Left ventricle myocardium inferior (tissue), 1 donor: ENCODE measurements at regions not wholly inside any gene's neighbourhood (a gene's known extent, or its start where the extent isn't known, plus 50 kb on each side); places are given as distances from the start of the nearest gene placed in this dataset.

ENCODE experiments used
- DNase-seq: peaks from one replicate; pipeline ENCODE4 v3.0.0-alpha.2; 2020
- H3K27ac ChIP-seq: fragments of 200-600 bp; replicated peaks from 2 replicates; pipeline ENCODE4 v1.8.0; 2021
- H3K27me3 ChIP-seq: fragments of 200-600 bp; 2 replicates; pipeline ENCODE4 v1.8.0; 2021; ENCODE audit warnings: low read depth
- H3K36me3 ChIP-seq: fragments of 200-600 bp; 2 replicates; pipeline ENCODE4 v1.8.0; 2021
- H3K4me1 ChIP-seq: fragments of 200-600 bp; 2 replicates; pipeline ENCODE4 v1.8.0; 2021
- H3K4me3 ChIP-seq: fragments of 200-600 bp; 2 replicates; pipeline ENCODE4 v1.8.0; 2021; ENCODE audit warnings: mild to moderate bottlenecking, moderate library complexity
- H3K9me3 ChIP-seq: fragments of 200-600 bp; replicated peaks from 2 replicates; pipeline ENCODE4 v1.8.0; 2021
- CTCF ChIP-seq: fragments of 200-600 bp; IDR thresholded peaks from 2 replicates; pipeline ENCODE4 v1.8.0; 2021; ENCODE audit warnings: antibody characterized with exemption, mild to moderate bottlenecking, borderline replicate concordance
- intact Hi-C: fragments of 100-400 bp; cut with micrococcal nuclease; formaldehyde crosslinking; loops from one replicate; pipeline ENCODE4 v1.11.0; 2022
- donor health status: DM: no; HTN: yes; CAD: no; lungs with severe emphysema.

GRCh38 chr18:56248610-56249235 lies 389.7 kb downstream of the TXNL1 start:
- Histone ChIP-seq H3K4me1 (peaks cover 8% of the 10 kb centered on the region), H3K4me3 (no peak overlapping the region), H3K36me3 (no peaks in the 10 kb centered on the region), H3K27ac (no peak overlapping the region), H3K9me3 (no peaks in the 10 kb centered on the region), H3K27me3 (no peaks in the 10 kb centered on the region)
- intact Hi-C loops, result no loop called here
- DNase-seq, result no peak
- TF ChIP-seq CTCF, result no peak

DNA sequence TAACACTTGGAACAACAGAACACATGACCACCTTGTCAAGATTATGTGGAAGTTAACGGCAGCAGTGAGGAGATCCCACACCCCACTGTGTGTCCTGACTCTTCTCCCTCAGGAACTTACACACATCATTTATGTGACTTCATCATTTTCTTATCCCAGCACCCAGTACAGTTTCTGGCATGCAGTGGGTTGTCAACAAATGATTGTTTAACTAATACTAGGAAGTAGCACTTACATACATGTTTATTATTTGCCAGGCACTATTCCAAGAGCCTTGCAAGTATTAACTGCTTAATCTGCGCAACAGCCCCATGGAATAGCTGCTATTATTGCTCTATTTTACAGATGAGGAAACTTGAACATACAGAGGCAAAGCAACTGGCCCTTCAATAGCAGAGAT lies 391.5 kb downstream of the TXNL1 start:
- Histone ChIP-seq H3K4me1 (peaks cover 8% of the 10 kb centered on the region), H3K27ac (no peak overlapping the region), H3K9me3 (no peaks in the 10 kb centered on the region), H3K36me3 (no peaks in the 10 kb centered on the region), H3K27me3 (no peaks in the 10 kb centered on the region), H3K4me3 (no peak overlapping the region)
- intact Hi-C loops, result no loop called here
- TF ChIP-seq CTCF, result no peak
- no peak for DNase-seq

GRCh38 chr18:56245866-56246580 lies 392.4 kb downstream of the TXNL1 start:
- H3K27me3 ChIP-seq, result no peaks in the 10 kb centered on the region
- no peak for DNase-seq
- no peak overlapping the region for H3K27ac ChIP-seq
- no peak for TF ChIP-seq CTCF
- no peaks in the 10 kb centered on the region for H3K36me3 ChIP-seq
- H3K4me1 ChIP-seq, result peaks cover 8% of the 10 kb centered on the region
- H3K4me3 ChIP-seq, result no peak overlapping the region
- intact Hi-C loops, result no loop called here
- no peaks in the 10 kb centered on the region for H3K9me3 ChIP-seq

- DNase-seq, result no peak
- Histone ChIP-seq H3K9me3 (no peaks in the 10 kb centered on the region), H3K27ac (no peak overlapping the region), H3K27me3 (no peaks in the 10 kb centered on the region), H3K4me3 (no peak overlapping the region), H3K36me3 (no peaks in the 10 kb centered on the region), H3K4me1 (no peaks in the 10 kb centered on the region)
- no peak for TF ChIP-seq CTCF
- intact Hi-C loops, result no loop called here
Observed at GRCh38 chr18:56240405-56240804, 398.0 kb downstream of the TXNL1 start.

DNA sequence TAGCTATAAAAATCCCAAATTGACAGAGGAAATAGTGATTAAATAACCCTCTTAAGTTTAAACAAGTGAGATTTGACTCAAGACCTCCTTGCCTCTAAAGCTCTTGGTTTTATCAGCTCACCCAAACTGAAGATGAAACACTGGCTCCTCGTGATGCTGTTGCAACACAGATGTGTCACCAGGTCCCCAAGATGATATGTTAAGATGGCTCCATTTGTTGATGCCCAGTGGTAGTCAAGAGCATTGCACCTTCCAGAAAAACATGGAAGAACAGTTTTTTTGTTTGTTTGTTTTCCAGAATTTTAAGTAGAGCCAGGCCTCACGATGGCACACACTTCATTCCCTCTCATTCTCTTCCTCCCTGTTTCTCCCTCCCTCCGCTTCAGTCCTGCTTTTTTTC lies 399.8 kb downstream of the TXNL1 start:
- Histone ChIP-seq H3K4me1 (no peaks in the 10 kb centered on the region), H3K36me3 (no peaks in the 10 kb centered on the region), H3K4me3 (no peak overlapping the region), H3K27ac (no peak overlapping the region), H3K27me3 (no peaks in the 10 kb centered on the region), H3K9me3 (no peaks in the 10 kb centered on the region)
- intact Hi-C loops, result no loop called here
- no peak for DNase-seq
- TF ChIP-seq CTCF, result no peak
